Natural killer cell (primary cell): ENCODE measurements at regions not wholly inside any gene's neighbourhood (a gene's known extent, or its start where the extent isn't known, plus 50 kb on each side); places are given as distances from the start of the nearest gene placed in this dataset.

Source experiments
- ATAC-seq, 3 donors: fragments of 150-1000 bp in 2 of 3; fragments of 200-7000 bp in 1 of 3; cut with Tn5 transposase; 1 replicate in 1 of 3; 2 replicates in 2 of 3; pipeline ENCODE4 v1.10.0; 2021; ENCODE audit warnings: mild to moderate bottlenecking in 2 of 3, moderate library complexity in 2 of 3
- DNase-seq, 2 donors: peaks; one replicate each; pipeline versions ENCODE4 v3.0.0 to v3.0.0-alpha.2; 2013 to 2021; ENCODE audit warnings: mixed read lengths in 1 of 2
- H3K27ac ChIP-seq: one replicate; pipeline ENCODE4 v1.5.1; 2013; ENCODE audit warnings: mild to moderate bottlenecking, low read length
- H3K27me3 ChIP-seq: one replicate; pipeline ENCODE4 v1.6.1; 2013; ENCODE audit warnings: low read length; ENCODE audit not compliant: control insufficient read depth, insufficient read depth
- H3K36me3 ChIP-seq: one replicate; pipeline ENCODE4 v1.6.1; 2013; ENCODE audit warnings: low read length; ENCODE audit not compliant: control insufficient read depth, insufficient read depth
- H3K4me1 ChIP-seq: one replicate; pipeline ENCODE4 v1.6.1; 2013; ENCODE audit warnings: low read length; ENCODE audit not compliant: control insufficient read depth, insufficient read depth
- H3K4me3 ChIP-seq: one replicate; pipeline ENCODE4 v1.5.1; 2013; ENCODE audit warnings: low read length
- H3K9me3 ChIP-seq: one replicate; pipeline ENCODE4 v1.6.1; 2013; ENCODE audit warnings: low read length; ENCODE audit not compliant: control insufficient read depth, insufficient read depth
- H3K27ac Mint-ChIP-seq, 2 donors: one replicate each; pipeline ENCODE4 v1.8.0; 2022; ENCODE audit warnings: mild to moderate bottlenecking in 2 of 2, mixed read lengths in 2 of 2, moderate library complexity in 1 of 2
- H3K27me3 Mint-ChIP-seq, 2 donors: one replicate each; pipeline ENCODE4 v1.8.0; 2022; ENCODE audit warnings: low read depth in 2 of 2, mixed read lengths in 2 of 2
- H3K36me3 Mint-ChIP-seq: one replicate; pipeline ENCODE4 v1.8.0; 2022; ENCODE audit warnings: mixed read lengths
- H3K4me1 Mint-ChIP-seq, 2 donors: one replicate each; pipeline ENCODE4 v1.8.0; 2022; ENCODE audit warnings: mixed read lengths in 2 of 2
- H3K4me3 Mint-ChIP-seq: one replicate; pipeline ENCODE4 v1.8.0; 2022; ENCODE audit warnings: mild to moderate bottlenecking, moderate library complexity, mixed read lengths
- H3K9me3 Mint-ChIP-seq, 2 donors: one replicate each; pipeline ENCODE4 v1.8.0; 2022; ENCODE audit warnings: mixed read lengths in 2 of 2
- WGBS: methylation state at CpG from one replicate; pipeline ENCODE4 v1.1.7; 2013; ENCODE audit warnings: missing lambda C conversion rate; ENCODE audit not compliant: insufficient coverage; 5-methylcytosine and 5-hydroxymethylcytosine counted together
- intact Hi-C: fragments of 100-400 bp; cut with micrococcal nuclease; formaldehyde crosslinking; loops from one replicate; pipeline ENCODE4 v1.14.2; 2022
- TF ChIP-seq, protein P1 (sequence below): fragments of 200-600 bp; IDR thresholded peaks from one replicate; pipeline ENCODE4 v1.8.0; 2022; ENCODE audit warnings: antibody characterized with exemption

DNA sequence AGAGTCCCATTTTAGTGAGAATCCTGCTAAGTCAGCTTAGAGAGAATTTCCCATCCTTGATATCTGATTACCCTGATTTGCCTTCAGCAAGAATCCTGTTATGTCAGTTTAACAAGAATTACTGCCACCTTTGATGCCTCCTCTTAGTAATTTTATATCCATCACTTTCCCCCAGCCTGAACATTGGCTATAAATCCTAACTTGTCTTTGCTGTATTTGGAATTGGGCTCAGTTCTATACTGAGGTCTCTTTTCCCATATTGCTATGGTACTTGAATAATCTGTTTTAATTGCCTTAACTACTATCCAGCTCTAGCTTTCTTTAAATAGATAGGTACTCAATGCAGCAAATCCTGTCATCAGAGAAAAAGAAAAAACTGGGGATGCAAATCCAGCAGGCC is 842.0 kb upstream of the ADAMTS5 start:
- no peaks in the 10 kb centered on the region for H3K36me3 Mint-ChIP-seq
- H3K4me1 ChIP-seq: no peaks in the 10 kb centered on the region
- intact Hi-C loops: no loop called here

DNA sequence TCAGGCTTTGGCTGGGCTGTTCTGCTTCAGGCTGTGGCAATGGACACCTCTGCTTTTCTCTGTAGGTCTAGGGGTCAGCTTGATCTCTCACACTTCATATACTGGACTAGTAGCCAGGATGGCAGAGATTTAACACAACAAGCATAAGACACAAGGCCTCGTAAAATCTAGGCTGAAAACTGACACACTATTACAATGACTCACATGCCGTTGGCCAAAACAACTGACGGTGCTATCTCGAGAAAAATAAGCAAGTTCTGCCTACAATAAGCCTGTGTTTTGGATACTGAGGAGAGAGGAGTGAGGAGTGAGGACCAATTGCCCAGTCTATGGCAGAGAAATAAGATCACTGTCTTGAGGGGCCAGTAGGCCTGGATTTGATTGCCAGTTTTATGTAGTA is 840.7 kb upstream of the ADAMTS5 start:
- 82% methylated on average over 4 of the region's 4 CpGs for WGBS
- Mint-ChIP-seq H3K36me3 (no peaks in the 10 kb centered on the region), H3K4me3 (no peak overlapping the region)

More for the DNA sequence above, 842.0 kb upstream of the ADAMTS5 start:
- H3K4me3 ChIP-seq: no peak overlapping the region
- H3K4me3 Mint-ChIP-seq: no peak overlapping the region
- H3K9me3 Mint-ChIP-seq: peaks cover 0 to 2% of the 10 kb centered on the region in 2 donors
- TF ChIP-seq, protein P1, sequence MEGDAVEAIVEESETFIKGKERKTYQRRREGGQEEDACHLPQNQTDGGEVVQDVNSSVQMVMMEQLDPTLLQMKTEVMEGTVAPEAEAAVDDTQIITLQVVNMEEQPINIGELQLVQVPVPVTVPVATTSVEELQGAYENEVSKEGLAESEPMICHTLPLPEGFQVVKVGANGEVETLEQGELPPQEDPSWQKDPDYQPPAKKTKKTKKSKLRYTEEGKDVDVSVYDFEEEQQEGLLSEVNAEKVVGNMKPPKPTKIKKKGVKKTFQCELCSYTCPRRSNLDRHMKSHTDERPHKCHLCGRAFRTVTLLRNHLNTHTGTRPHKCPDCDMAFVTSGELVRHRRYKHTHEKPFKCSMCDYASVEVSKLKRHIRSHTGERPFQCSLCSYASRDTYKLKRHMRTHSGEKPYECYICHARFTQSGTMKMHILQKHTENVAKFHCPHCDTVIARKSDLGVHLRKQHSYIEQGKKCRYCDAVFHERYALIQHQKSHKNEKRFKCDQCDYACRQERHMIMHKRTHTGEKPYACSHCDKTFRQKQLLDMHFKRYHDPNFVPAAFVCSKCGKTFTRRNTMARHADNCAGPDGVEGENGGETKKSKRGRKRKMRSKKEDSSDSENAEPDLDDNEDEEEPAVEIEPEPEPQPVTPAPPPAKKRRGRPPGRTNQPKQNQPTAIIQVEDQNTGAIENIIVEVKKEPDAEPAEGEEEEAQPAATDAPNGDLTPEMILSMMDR: no peak
- H3K36me3 ChIP-seq: no peaks in the 10 kb centered on the region
- peaks cover 0 to 5% of the 10 kb centered on the region in 2 donors for H3K4me1 Mint-ChIP-seq
- no peak overlapping the region for H3K27ac Mint-ChIP-seq
- no peak overlapping the region for H3K27ac ChIP-seq
- H3K27me3 ChIP-seq: no peaks in the 10 kb centered on the region
- no peak for ATAC-seq
- H3K27me3 Mint-ChIP-seq: no peaks in the 10 kb centered on the region
- no peaks in the 10 kb centered on the region for H3K9me3 ChIP-seq
- no peak for DNase-seq

DNA sequence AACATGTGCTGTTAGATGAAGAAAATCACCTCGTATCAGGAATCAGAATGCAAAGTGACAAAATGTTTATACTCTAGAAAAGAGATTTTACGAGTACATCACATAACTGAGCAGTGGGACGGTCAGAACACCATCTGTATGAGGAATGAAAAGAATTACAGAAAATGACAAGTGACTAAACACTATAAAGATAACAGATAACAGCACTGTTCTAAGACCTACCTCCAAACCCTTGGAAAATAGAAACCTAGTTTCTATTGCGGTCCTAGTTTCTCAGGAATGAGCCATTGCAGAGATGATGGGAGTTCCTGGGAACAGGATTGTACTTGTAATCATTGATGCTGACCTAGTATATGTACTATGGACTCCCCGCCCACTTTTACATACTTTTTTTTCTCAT is 839.4 kb upstream of the ADAMTS5 start:
- Mint-ChIP-seq H3K27me3 (no peaks in the 10 kb centered on the region), H3K36me3 (no peaks in the 10 kb centered on the region), H3K9me3 (peaks cover 0 to 2% of the 10 kb centered on the region in 2 donors), H3K27ac (no peak overlapping the region), H3K4me1 (peaks cover 0 to 9% of the 10 kb centered on the region in 2 donors), H3K4me3 (no peak overlapping the region)
- Histone ChIP-seq H3K27me3 (no peaks in the 10 kb centered on the region), H3K4me1 (no peaks in the 10 kb centered on the region), H3K9me3 (no peaks in the 10 kb centered on the region), H3K27ac (no peak overlapping the region), H3K4me3 (no peak overlapping the region), H3K36me3 (no peaks in the 10 kb centered on the region)
- intact Hi-C loops: no loop called here
- DNase-seq: no peak
- TF ChIP-seq, protein P1: no peak
- ATAC-seq: no peak
- 75% methylated on average over 3 of the region's 5 CpGs for WGBS

More for the DNA sequence above, 840.7 kb upstream of the ADAMTS5 start:
- Mint-ChIP-seq H3K9me3 (peaks cover 0 to 2% of the 10 kb centered on the region in 2 donors), H3K27me3 (no peaks in the 10 kb centered on the region), H3K4me1 (peaks cover 5 to 6% of the 10 kb centered on the region in 2 donors), H3K27ac (no peak overlapping the region)
- Histone ChIP-seq H3K4me1 (no peaks in the 10 kb centered on the region), H3K9me3 (no peaks in the 10 kb centered on the region), H3K4me3 (no peak overlapping the region), H3K27me3 (no peaks in the 10 kb centered on the region), H3K27ac (no peak overlapping the region), H3K36me3 (no peaks in the 10 kb centered on the region)
- ATAC-seq (no peak), DNase-seq (no peak)
- intact Hi-C loops: no loop called here
- TF ChIP-seq, protein P1: no peak

DNA sequence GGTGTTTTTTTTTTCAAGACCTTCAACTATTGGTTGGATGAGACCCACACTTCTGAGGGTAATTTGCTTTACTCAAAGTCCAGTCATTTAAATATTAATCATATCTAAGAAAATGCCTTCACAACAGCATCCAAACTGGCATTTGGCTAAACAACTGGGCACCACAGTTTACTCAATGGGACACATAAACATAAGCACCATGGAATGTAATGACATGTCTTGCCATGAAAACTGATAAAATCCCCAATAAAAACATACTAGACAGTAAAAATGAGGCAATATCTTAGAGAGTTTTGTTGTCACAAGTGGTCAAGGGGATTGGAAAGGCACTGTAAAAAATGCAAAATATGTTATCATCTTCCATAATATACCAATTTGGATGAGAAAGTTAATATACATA is 838.8 kb upstream of the ADAMTS5 start:
- H3K27ac Mint-ChIP-seq: no peak overlapping the region
- no peaks in the 10 kb centered on the region for H3K27me3 Mint-ChIP-seq
- no peaks in the 10 kb centered on the region for H3K4me1 ChIP-seq
- TF ChIP-seq, protein P1: no peak
- no peaks in the 10 kb centered on the region for H3K27me3 ChIP-seq
- peaks cover 0 to 2% of the 10 kb centered on the region in 2 donors for H3K9me3 Mint-ChIP-seq
- H3K36me3 ChIP-seq: no peaks in the 10 kb centered on the region
- no peaks in the 10 kb centered on the region for H3K9me3 ChIP-seq
- intact Hi-C loops: no loop called here
- H3K4me3 Mint-ChIP-seq: no peak overlapping the region
- no peak overlapping the region for H3K4me3 ChIP-seq
- DNase-seq (no peak), ATAC-seq (no peak)
- no peak overlapping the region for H3K27ac ChIP-seq
- H3K36me3 Mint-ChIP-seq: no peaks in the 10 kb centered on the region
- peaks cover 0 to 9% of the 10 kb centered on the region in 2 donors for H3K4me1 Mint-ChIP-seq
